MM.1S (cell line): ENCODE measurements at regions not wholly inside any gene's neighbourhood (a gene's known extent, or its start where the extent isn't known, plus 50 kb on each side); places are given as distances from the start of the nearest gene placed in this dataset.

Experiments used
- DNase-seq: peaks from one replicate; pipeline ENCODE4 v3.0.0-alpha.2; 2015
- H2AFZ ChIP-seq: fragments of 300-600 bp; sonication (generic); 2 replicates; pipeline ENCODE4 v1.6.0; 2016; ENCODE audit warnings: antibody characterized with exemption, low read length
- H3F3A ChIP-seq: fragments of 300-600 bp; sonication (generic); 2 replicates; pipeline ENCODE4 v1.6.1; 2016; ENCODE audit warnings: mild to moderate bottlenecking, antibody characterized with exemption, low read length, moderate library complexity, mixed read lengths; ENCODE audit not compliant: insufficient read depth
- H3K27ac ChIP-seq: fragments of 300-600 bp; sonication (generic); 2 replicates; pipeline ENCODE4 v1.5.1; 2016; ENCODE audit warnings: mild to moderate bottlenecking, low read length
- H3K27me3 ChIP-seq: fragments of 300-600 bp; sonication (generic); replicated peaks from 2 replicates; pipeline ENCODE4 v1.6.0; 2016; ENCODE audit warnings: low read length; ENCODE audit not compliant: insufficient read depth
- H3K36me3 ChIP-seq: fragments of 300-600 bp; sonication (generic); replicated peaks from 2 replicates; pipeline ENCODE4 v1.6.1; 2016; ENCODE audit warnings: mild to moderate bottlenecking, low read length, mixed read lengths; ENCODE audit not compliant: insufficient read depth
- H3K4me1 ChIP-seq: fragments of 300-600 bp; sonication (generic); 2 replicates; pipeline ENCODE4 v1.6.1; 2016; ENCODE audit warnings: low read length, mixed read lengths
- H3K4me2 ChIP-seq: fragments of 300-600 bp; sonication (generic); 2 replicates; pipeline ENCODE4 v1.6.0; 2016; ENCODE audit warnings: low read depth, low read length
- H3K4me3 ChIP-seq: fragments of 300-600 bp; sonication (generic); 2 replicates; pipeline ENCODE4 v1.5.1; 2016; ENCODE audit warnings: low read length, mixed read lengths
- H3K79me2 ChIP-seq: fragments of 300-600 bp; sonication (generic); 2 replicates; pipeline ENCODE4 v1.6.1; 2016; ENCODE audit warnings: mixed run types, low read length, mixed read lengths
- H3K9ac ChIP-seq: fragments of 300-600 bp; sonication (generic); 2 replicates; pipeline ENCODE4 v1.6.1; 2016; ENCODE audit warnings: low read length, mixed read lengths
- H3K9me2 ChIP-seq: fragments of 300-600 bp; sonication (generic); replicated peaks from 2 replicates; pipeline ENCODE4 v1.6.1; 2016; ENCODE audit warnings: mild to moderate bottlenecking, low read length, mixed read lengths; ENCODE audit not compliant: insufficient read depth
- H3K9me3 ChIP-seq: fragments of 300-600 bp; sonication (generic); replicated peaks from 2 replicates; pipeline ENCODE4 v1.6.1; 2016; ENCODE audit warnings: mild to moderate bottlenecking, low read length, mixed read lengths; ENCODE audit not compliant: insufficient read depth
- H4K20me1 ChIP-seq: fragments of 300-600 bp; sonication (generic); 2 replicates; pipeline ENCODE4 v1.6.1; 2016; ENCODE audit warnings: mild to moderate bottlenecking, low read length, moderate library complexity, mixed read lengths; ENCODE audit not compliant: insufficient read depth
- EZH2 ChIP-seq: fragments of 300-600 bp; sonication (generic); optimal IDR thresholded peaks from 2 replicates; pipeline ENCODE3; 2017; ENCODE audit warnings: low read depth, mild to moderate bottlenecking, antibody characterized with exemption, low read length, mixed read lengths
- EZH2phosphoT487 ChIP-seq: fragments of 300-600 bp; sonication (generic); IDR thresholded peaks from 2 replicates; pipeline ENCODE4 v1.6.1; 2018; ENCODE audit warnings: antibody characterized with exemption, low read length
- TF ChIP-seq, protein P1 (sequence below): fragments of 300-600 bp; sonication (generic); IDR thresholded peaks from 2 replicates; pipeline ENCODE4 v1.5.1; 2016; ENCODE audit warnings: antibody characterized with exemption, low read length, mixed read lengths

DNA sequence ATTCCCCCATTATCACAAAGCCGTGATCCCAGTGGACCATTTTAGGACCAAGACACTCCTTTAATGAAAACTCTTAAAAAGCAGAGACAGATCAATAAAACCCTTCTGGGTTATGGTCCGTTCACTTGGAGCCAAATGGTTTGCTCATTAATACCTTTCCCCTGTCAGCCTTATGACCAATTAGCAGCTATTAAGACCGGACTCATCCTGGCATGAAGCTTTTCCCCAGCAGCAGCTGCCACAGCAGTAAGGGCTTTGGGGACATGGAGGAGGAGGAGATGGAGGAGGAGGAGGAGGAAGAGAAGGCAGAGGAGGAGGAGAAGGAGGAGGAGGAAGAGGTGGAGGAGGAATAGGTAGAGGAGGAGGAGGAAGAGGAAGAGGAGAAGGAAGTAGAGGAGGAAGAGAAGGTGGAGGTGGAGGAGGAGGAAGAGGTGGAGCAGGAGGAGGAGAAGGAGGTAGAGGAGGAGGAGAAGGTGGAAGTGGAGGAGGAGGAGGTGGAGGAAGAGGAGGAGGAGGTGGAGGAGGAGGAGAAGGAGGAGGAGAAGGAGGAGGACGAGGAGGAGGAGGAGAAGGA, 50.1 kb upstream of the IRX3 start:
- H3K4me2 ChIP-seq: no peak overlapping the region
- H3F3A ChIP-seq: no peaks in the 10 kb centered on the region
- no peak overlapping the region for H2AFZ ChIP-seq
- H3K9me2 ChIP-seq: no peaks in the 10 kb centered on the region
- H3K4me3 ChIP-seq: no peak overlapping the region
- no peaks in the 10 kb centered on the region for H3K9me3 ChIP-seq
- no peaks in the 10 kb centered on the region for H3K36me3 ChIP-seq
- no peaks in the 10 kb centered on the region for H3K79me2 ChIP-seq
- no peak for DNase-seq
- no peak overlapping the region for H3K9ac ChIP-seq
- H4K20me1 ChIP-seq: no peaks in the 10 kb centered on the region
- H3K27me3 ChIP-seq: no peaks in the 10 kb centered on the region
- no peak overlapping the region for H3K27ac ChIP-seq
- no peaks in the 10 kb centered on the region for H3K4me1 ChIP-seq
- no peak for TF ChIP-seq EZH2phosphoT487
- TF ChIP-seq, protein P1, sequence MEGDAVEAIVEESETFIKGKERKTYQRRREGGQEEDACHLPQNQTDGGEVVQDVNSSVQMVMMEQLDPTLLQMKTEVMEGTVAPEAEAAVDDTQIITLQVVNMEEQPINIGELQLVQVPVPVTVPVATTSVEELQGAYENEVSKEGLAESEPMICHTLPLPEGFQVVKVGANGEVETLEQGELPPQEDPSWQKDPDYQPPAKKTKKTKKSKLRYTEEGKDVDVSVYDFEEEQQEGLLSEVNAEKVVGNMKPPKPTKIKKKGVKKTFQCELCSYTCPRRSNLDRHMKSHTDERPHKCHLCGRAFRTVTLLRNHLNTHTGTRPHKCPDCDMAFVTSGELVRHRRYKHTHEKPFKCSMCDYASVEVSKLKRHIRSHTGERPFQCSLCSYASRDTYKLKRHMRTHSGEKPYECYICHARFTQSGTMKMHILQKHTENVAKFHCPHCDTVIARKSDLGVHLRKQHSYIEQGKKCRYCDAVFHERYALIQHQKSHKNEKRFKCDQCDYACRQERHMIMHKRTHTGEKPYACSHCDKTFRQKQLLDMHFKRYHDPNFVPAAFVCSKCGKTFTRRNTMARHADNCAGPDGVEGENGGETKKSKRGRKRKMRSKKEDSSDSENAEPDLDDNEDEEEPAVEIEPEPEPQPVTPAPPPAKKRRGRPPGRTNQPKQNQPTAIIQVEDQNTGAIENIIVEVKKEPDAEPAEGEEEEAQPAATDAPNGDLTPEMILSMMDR: no peak
- no peak for TF ChIP-seq EZH2
